DOHH2 (cell line): ENCODE measurements at regions not wholly inside any gene's neighbourhood (a gene's known extent, or its start where the extent isn't known, plus 50 kb on each side); places are given as distances from the start of the nearest gene placed in this dataset.

Experiments
- CTCF ChIP-seq: fragments of 200-600 bp; sonication (generic); IDR thresholded peaks from one replicate; pipeline ENCODE4 v1.5.1; 2014; ENCODE audit warnings: antibody characterized with exemption, mild to moderate bottlenecking, low read depth, low read length; ENCODE audit not compliant: poor library complexity, severe bottlenecking
- EZH2phosphoT487 ChIP-seq: fragments of 200-600 bp; sonication (generic); IDR thresholded peaks from 2 replicates; pipeline ENCODE4 v1.6.1; 2017; ENCODE audit warnings: borderline replicate concordance, mild to moderate bottlenecking, antibody characterized with exemption, low read length, moderate library complexity, mixed read lengths

GRCh38 chr12:131536766-131537165, 174.1 kb upstream of the SFSWAP start:
- no peak for TF ChIP-seq CTCF
- TF ChIP-seq EZH2phosphoT487: no peak
